PC-9 (cell line): ENCODE measurements at regions not wholly inside any gene's neighbourhood (a gene's known extent, or its start where the extent isn't known, plus 50 kb on each side); places are given as distances from the start of the nearest gene placed in this dataset.

Experiments
- BruUV-seq: library from RNA; stranded (reverse); fragments of 400-500 nt; replicated peaks from 2 replicates; lab custom pipeline; 2021; lab: Mats Ljungman, UMichigan
- CTCF ChIA-PET: fragments of 300-600 bp; sonication (Branson Sonifier 250); formaldehyde crosslinking; loops from one replicate; lab custom pipeline; 2022; ENCODE audit warnings: antibody characterized with exemption; lab: Charles Lee
- POLR2A ChIA-PET: fragments of 300-600 bp; sonication (Branson Sonifier 250); formaldehyde crosslinking; loops from one replicate; lab custom pipeline; 2022; ENCODE audit warnings: antibody characterized with exemption; ENCODE audit not compliant: unreplicated experiment; lab: Charles Lee
- DNase-seq, 2 experiments: peaks; one replicate each; pipeline versions ENCODE4 v3.0.0 to v3.0.0-alpha.2; 2015 to 2022; ENCODE audit warnings: mixed read lengths in 1 of 2
- H2AFZ ChIP-seq: fragments of 200-600 bp; sonication (generic); 2 replicates; pipeline ENCODE4 v1.8.1; 2017; ENCODE audit warnings: antibody characterized with exemption
- H3F3A ChIP-seq: fragments of 200-600 bp; sonication (generic); 2 replicates; pipeline ENCODE4 v1.8.1; 2017; ENCODE audit warnings: antibody characterized with exemption, mild to moderate bottlenecking, low read depth; ENCODE audit not compliant: insufficient read depth
- H3K27ac ChIP-seq: fragments of 200-600 bp; sonication (generic); 2 replicates; pipeline ENCODE4 v1.6.1; 2016; ENCODE audit warnings: mixed run types
- H3K27me3 ChIP-seq: fragments of 200-600 bp; sonication (generic); 2 replicates; pipeline ENCODE4 v1.6.1; 2016; ENCODE audit warnings: low read depth, mixed run types; ENCODE audit not compliant: insufficient read depth
- H3K36me3 ChIP-seq: fragments of 200-600 bp; sonication (generic); 2 replicates; pipeline ENCODE4 v1.6.1; 2016; ENCODE audit warnings: low read depth, mixed run types
- H3K4me1 ChIP-seq: fragments of 200-600 bp; sonication (generic); replicated peaks from 2 replicates; pipeline ENCODE4 v1.6.1; 2016; ENCODE audit warnings: mixed run types; ENCODE audit not compliant: insufficient read depth
- H3K4me2 ChIP-seq: fragments of 200-600 bp; sonication (generic); 2 replicates; pipeline ENCODE4 v1.6.1; 2017; ENCODE audit warnings: mixed run types
- H3K4me3 ChIP-seq: fragments of 200-600 bp; sonication (generic); 2 replicates; pipeline ENCODE4 v1.6.1; 2016; ENCODE audit warnings: mixed run types
- H3K79me2 ChIP-seq: fragments of 200-600 bp; sonication (generic); 2 replicates; pipeline ENCODE4 v1.6.1; 2017; ENCODE audit warnings: low read depth, mixed run types
- H3K9me2 ChIP-seq: fragments of 200-600 bp; sonication (generic); 2 replicates; pipeline ENCODE4 v1.8.1; 2017; ENCODE audit warnings: mild to moderate bottlenecking; ENCODE audit not compliant: insufficient read depth
- H3K9me3 ChIP-seq: fragments of 200-600 bp; sonication (generic); 2 replicates; pipeline ENCODE4 v1.8.1; 2016; ENCODE audit warnings: low read depth; ENCODE audit not compliant: insufficient read depth
- H4K20me1 ChIP-seq: fragments of 200-600 bp; sonication (generic); 2 replicates; pipeline ENCODE4 v1.8.1; 2017; ENCODE audit not compliant: insufficient read depth
- EZH2 ChIP-seq: fragments of 200-600 bp; sonication (generic); IDR thresholded peaks from 2 replicates; pipeline ENCODE4 v1.8.0; 2017; ENCODE audit warnings: antibody characterized with exemption, low read depth
- intact Hi-C: fragments of 100-400 bp; cut with micrococcal nuclease; formaldehyde crosslinking; loops from one replicate; pipeline ENCODE4 v1.10.0; 2022; ENCODE audit not compliant: unreplicated experiment
- TF ChIP-seq, protein P1 (sequence below): fragments of 200-600 bp; sonication (generic); conservative IDR thresholded peaks from 2 replicates; pipeline ENCODE4 v1.6.1; 2017; ENCODE audit warnings: mixed run types, antibody characterized with exemption, mild to moderate bottlenecking, moderate library complexity

GRCh38 chr5:124803617-124804323, 57.3 kb upstream of the ZNF608 start:
- DNase-seq, result no peak
- TF ChIP-seq EZH2, result no peak
- TF ChIP-seq, protein P1, sequence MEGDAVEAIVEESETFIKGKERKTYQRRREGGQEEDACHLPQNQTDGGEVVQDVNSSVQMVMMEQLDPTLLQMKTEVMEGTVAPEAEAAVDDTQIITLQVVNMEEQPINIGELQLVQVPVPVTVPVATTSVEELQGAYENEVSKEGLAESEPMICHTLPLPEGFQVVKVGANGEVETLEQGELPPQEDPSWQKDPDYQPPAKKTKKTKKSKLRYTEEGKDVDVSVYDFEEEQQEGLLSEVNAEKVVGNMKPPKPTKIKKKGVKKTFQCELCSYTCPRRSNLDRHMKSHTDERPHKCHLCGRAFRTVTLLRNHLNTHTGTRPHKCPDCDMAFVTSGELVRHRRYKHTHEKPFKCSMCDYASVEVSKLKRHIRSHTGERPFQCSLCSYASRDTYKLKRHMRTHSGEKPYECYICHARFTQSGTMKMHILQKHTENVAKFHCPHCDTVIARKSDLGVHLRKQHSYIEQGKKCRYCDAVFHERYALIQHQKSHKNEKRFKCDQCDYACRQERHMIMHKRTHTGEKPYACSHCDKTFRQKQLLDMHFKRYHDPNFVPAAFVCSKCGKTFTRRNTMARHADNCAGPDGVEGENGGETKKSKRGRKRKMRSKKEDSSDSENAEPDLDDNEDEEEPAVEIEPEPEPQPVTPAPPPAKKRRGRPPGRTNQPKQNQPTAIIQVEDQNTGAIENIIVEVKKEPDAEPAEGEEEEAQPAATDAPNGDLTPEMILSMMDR, result no peak
- Histone ChIP-seq H3K9me3 (no peaks in the 10 kb centered on the region), H2AFZ (no peak overlapping the region), H3K4me2 (no peak overlapping the region), H3K79me2 (no peaks in the 10 kb centered on the region), H3F3A (no peaks in the 10 kb centered on the region), H3K27me3 (no peaks in the 10 kb centered on the region), H3K4me3 (no peak overlapping the region), H3K9me2 (no peaks in the 10 kb centered on the region), H3K36me3 (no peaks in the 10 kb centered on the region), H3K27ac (no peak overlapping the region), H3K4me1 (no peaks in the 10 kb centered on the region), H4K20me1 (no peaks in the 10 kb centered on the region)
- CTCF ChIA-PET, result no interaction called here
- no TSS peak for BruUV-seq
- POLR2A ChIA-PET, result no interaction called here
- intact Hi-C loops, result no loop called here

DNA sequence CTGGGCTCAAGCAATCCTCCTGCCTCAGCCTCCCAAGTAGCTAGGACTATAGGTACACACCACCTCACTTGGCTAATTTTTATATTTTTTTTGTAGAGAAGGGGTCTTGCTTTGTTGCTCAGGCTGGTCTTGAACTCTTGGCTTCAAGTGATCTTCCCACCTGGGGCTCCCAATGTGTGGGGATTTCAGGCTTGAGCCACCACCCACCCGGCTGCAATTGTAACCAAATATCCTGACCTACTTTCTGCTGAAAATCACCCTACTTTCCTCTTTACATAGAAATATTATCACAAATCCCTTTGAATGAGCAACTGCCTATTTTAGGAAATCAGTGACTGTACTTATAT, 59.6 kb upstream of the ZNF608 start:
- Histone ChIP-seq H3K79me2 (no peaks in the 10 kb centered on the region), H3K36me3 (no peaks in the 10 kb centered on the region), H4K20me1 (no peaks in the 10 kb centered on the region), H3K27me3 (no peaks in the 10 kb centered on the region), H3K4me2 (no peak overlapping the region), H3K4me1 (no peaks in the 10 kb centered on the region), H2AFZ (no peak overlapping the region), H3K9me2 (no peaks in the 10 kb centered on the region), H3F3A (no peaks in the 10 kb centered on the region), H3K27ac (no peak overlapping the region), H3K4me3 (no peak overlapping the region), H3K9me3 (no peaks in the 10 kb centered on the region)
- ChIA-PET POLR2A (no interaction called here), CTCF (no interaction called here)
- intact Hi-C loops, result no loop called here
- no peak for DNase-seq
- no peak for TF ChIP-seq EZH2
- TF ChIP-seq, protein P1, result no peak
- no TSS peak for BruUV-seq

DNA sequence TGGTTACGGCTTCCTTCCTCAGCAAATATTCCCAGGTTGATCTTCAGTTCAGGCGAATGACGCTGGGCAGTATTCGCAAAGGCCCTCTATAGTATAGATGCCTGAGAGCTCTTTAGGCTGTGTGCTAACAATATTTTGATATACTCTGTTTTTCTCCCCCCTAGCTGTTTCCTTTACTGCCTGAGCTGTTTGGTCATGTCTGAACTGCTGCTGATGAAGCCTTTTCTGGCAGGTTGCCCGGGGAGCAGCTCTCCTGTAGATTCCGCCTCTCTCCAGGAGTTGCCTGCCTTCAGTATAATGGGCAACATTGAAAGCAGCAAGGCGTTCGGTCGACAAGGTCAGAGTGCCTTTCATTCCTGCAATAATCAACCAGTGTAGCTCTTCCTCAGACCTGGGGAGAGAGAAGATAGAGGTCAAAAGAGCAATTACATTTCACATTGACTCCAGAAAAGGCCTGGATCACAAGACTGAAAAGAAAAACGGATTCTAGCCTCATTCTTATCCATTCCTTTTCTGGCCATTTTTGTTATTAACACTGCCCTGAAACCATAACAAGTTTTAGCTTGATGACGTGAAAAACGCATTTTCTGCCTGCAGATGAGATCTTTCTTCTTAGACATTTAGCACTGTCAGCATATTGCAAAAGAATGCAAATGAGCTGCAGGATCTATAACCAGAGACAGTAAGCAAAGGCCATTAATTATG, 60.1 kb upstream of the ZNF608 start:
- Histone ChIP-seq H3K36me3 (no peaks in the 10 kb centered on the region), H3K4me2 (no peak overlapping the region), H3K27me3 (no peaks in the 10 kb centered on the region), H2AFZ (no peak overlapping the region), H4K20me1 (no peaks in the 10 kb centered on the region), H3K79me2 (no peaks in the 10 kb centered on the region), H3K27ac (no peak overlapping the region), H3K9me3 (no peaks in the 10 kb centered on the region), H3K9me2 (no peaks in the 10 kb centered on the region), H3K4me3 (no peak overlapping the region), H3K4me1 (no peaks in the 10 kb centered on the region), H3F3A (no peaks in the 10 kb centered on the region)
- peak in 1 of 2 experiments; percentile 8 for DNase-seq
- no TSS peak for BruUV-seq
- TF ChIP-seq EZH2, result no peak
- TF ChIP-seq, protein P1, result no peak
- CTCF ChIA-PET, result no interaction called here
- intact Hi-C loops, result no loop called here
- POLR2A ChIA-PET, result interaction anchor here (0.5 kb wide), 1 partner anchor 23 kb away, joined by 4 read pairs; no protein-coding TSS in a partner anchor
